NCI-H82 (cell line): ENCODE measurements at regions not wholly inside any gene's neighbourhood (a gene's known extent, or its start where the extent isn't known, plus 50 kb on each side); places are given as distances from the start of the nearest gene placed in this dataset.

Experiments used
- DNase-seq: peaks from one replicate; lab custom pipeline; 2025; lab: John Stamatoyannopoulos, UW

- DNase-seq: no peak
Measured at GRCh38 chr10:56622335-56622973, 261.4 kb upstream of the ZWINT start.

GRCh38 chr10:56606202-56606601 lies 245.1 kb upstream of the ZWINT start:
- no peak for DNase-seq

DNA sequence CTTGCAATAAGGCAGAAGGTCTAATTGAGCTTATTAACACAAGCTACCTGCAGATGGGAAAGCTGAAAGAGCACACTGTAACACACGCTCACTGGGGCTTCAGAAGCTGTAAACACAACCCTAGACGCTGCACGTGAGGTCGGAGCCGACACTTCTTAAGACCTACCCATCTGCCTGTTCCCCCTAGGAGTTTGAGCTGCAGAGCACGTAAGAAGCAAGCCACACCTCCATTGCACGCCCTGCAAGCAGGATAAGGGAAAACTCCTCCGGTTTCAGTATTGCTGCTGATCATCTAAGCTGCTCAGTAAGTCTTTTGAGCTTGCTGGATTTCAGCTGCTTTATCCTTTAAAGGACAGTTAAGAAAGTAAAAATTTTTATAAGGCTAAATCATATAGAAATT lies 244.0 kb upstream of the ZWINT start:
- peak; percentile 84 for DNase-seq

GRCh38 chr10:56604624-56605023 lies 243.6 kb upstream of the ZWINT start:
- DNase-seq: peak; percentile 24

DNA sequence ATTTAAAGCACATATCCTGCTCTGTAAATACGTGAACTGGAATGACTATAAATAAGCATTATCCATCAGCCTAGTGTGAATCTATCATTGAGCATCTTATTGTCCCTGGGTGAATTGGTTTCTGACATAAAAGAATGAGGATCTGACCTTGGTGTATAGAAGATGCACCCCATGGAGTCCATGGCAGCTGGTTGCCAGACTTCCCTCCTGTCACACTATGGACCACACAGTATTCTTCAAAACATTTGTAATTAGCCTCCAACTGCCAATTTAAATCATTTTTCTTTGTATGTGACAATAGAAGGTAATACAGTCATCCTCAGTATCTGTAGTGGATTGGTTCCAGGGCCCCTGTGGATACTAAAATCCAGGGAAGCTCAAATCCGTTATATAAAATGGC lies 238.1 kb upstream of the ZWINT start:
- DNase-seq: no peak

GRCh38 chr10:56596257-56596656 lies 235.2 kb upstream of the ZWINT start:
- DNase-seq: no peak

DNA sequence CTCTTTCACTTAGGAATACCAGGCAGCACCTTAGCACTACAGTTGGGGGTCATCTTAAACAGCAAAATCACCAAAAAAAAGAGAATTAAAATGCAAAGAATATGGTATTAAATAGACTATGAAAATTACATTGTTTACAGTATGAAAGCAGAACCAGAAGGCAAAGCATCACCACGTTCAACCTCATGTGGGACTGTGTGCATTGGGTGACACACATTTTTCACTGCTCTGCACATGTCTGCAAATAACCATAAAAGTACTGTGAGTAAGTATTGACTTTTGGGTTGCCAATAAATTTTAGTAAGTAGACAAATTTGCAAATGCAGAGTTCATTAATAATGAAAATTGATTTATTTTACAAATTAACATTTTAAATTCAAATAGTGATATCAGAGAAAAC lies 232.1 kb upstream of the ZWINT start:
- DNase-seq: no peak

- no peak for DNase-seq
Measured at GRCh38 chr10:56586461-56586891, 225.4 kb upstream of the ZWINT start.

GRCh38 chr10:56585447-56586171 lies 224.6 kb upstream of the ZWINT start:
- DNase-seq: no peak

DNA sequence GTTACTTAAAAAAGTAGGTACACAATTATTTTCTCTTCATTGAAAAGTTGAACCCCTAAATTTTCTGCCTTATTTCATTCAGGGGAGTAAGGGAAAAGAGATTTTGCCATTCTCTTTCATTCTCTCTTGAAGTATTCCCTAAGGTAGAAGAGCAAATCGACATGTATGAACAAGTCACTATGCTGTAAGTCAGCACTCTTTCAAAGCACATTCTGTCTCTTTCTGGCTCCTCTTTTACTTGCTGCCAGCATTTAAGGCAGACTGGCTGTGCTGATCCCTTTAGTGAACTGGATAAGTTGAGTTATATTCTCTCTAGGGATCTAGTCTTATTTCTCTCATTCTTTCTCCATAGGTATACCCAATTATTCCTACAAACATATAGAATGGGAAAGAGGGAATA lies 222.3 kb upstream of the ZWINT start:
- DNase-seq: no peak

DNA sequence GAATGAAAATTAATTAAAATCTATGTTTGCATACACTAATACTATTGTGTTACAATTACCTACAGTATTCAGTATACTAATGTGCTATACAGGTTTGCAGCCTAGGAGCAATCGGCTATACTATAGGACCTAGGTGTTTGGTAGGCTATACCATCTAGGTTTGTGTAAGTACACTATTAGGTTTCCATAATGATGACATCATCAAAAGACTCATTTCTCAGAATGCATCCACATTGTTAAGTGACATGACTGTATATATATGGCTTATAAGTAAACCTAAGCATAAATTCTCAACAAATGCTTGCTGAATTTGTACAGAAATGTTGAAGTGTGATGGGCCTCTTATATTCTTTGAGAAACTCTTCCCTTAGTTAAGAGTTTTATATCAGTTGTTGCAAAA lies 206.5 kb upstream of the ZWINT start:
- DNase-seq: no peak

DNA sequence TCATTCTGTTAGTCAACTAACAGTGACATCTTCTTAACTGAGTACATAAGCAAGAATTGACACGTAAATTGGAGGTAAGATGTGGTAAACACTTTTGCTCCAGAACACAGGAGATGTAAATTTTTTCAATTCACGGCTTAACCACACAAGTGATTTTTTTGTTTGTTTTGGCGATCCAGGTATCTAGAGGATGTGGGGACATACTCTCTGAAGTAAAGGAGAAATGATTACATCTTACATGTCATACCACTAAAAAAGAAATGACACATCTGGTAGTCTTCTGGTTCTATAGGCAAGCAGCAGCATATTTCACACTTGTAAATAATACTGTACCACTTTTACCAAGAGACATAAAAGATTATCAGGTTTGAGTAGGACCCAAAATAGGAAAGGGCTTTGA lies 200.3 kb upstream of the ZWINT start:
- DNase-seq: no peak

- DNase-seq: peak; percentile 40
Measured at GRCh38 chr10:56551037-56551436, 190.0 kb upstream of the ZWINT start.

- DNase-seq: peak; percentile 72
Measured at GRCh38 chr10:56547163-56547562, 186.1 kb upstream of the ZWINT start.

- no peak for DNase-seq
Measured at GRCh38 chr10:56537984-56538383, 176.9 kb upstream of the ZWINT start.

GRCh38 chr10:56522166-56522565 lies 161.1 kb upstream of the ZWINT start:
- DNase-seq: no peak

DNA sequence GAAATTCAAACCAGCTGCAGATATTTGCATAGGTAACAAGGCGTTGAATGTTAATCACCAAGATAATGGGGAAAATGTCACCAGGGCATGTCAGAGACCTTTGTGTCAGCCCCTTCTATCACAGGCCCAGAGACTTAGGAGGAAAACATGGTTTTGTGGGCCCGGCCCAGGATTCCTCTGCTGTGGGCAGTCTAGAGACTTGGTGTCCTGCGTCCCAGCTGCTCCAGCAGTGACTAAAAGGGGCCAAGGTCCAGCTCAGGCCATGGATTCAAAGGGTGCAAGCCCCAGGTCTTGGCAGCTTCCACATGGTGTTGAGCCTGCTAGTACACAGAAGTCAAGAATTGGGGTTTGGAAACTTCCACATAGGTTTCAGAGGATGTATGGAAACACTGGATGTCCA lies 147.5 kb upstream of the ZWINT start:
- DNase-seq: no peak

DNA sequence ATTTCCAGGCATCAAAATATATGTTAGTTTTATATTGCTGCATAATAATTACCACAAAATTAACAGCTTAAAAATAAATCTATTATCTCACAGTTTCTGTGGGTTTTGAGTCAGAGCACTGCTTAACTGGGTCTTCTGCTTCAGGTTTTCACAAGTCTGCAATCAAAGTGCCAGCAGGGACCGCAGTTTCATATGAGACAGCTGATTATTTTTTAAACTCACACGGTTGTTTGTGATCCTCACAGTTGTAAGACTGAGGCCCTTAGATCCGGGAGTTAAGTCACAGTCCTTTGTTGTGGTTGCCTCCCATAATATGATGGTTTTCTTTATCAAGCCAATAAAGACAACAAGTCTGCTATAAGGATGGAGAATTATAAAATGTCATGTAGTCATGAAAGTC lies 146.0 kb upstream of the ZWINT start:
- no peak for DNase-seq

DNA sequence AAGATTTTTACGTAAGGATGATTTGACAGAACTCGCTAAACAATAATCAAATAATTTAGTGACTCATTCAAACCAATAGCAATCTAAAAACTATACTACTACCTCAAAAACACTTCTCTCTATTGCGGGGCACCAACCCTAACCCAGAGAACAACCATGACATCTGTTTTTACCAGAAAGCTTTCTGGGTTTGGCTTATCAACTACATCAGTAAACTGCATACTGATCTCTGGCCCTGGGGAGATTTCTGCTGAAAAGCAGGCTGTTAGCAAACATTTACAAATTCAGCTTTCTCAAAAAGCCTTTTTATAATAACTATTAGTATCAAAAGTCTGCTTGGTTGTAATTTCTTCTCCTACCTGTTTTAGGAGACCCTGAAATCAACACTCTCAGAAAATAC lies 144.5 kb upstream of the ZWINT start:
- DNase-seq: no peak

- DNase-seq: no peak
Measured at GRCh38 chr10:56496186-56496486, 135.1 kb upstream of the ZWINT start.

GRCh38 chr10:56487746-56488145 lies 126.7 kb upstream of the ZWINT start:
- DNase-seq: no peak

DNA sequence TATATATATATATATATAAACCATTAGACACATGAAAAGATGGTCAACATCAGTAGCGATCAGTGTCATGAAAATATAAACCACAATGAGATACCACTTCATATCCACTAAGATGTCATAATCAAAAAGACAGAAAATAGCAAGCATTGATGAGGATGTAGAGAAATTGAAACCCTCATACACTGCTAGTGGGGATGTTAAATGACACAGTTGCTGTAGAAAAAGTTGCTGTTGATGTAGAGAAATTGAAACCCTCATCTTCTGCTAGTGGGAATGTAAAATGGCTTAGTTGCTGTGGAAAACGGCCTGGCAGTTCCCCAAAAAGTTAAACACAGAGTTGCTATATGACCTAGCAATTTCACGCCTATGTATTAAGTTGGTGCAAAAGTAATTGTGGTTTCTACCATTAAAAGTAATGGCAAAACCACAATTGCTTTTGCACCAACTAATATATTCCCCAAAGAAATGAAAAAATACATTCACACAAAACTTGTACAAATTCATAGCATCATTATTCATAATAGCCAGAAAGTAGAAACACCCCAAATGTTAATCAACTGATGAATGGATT lies 120.5 kb upstream of the ZWINT start:
- DNase-seq: no peak

GRCh38 chr10:56472978-56473377 lies 111.9 kb upstream of the ZWINT start:
- DNase-seq: no peak

DNA sequence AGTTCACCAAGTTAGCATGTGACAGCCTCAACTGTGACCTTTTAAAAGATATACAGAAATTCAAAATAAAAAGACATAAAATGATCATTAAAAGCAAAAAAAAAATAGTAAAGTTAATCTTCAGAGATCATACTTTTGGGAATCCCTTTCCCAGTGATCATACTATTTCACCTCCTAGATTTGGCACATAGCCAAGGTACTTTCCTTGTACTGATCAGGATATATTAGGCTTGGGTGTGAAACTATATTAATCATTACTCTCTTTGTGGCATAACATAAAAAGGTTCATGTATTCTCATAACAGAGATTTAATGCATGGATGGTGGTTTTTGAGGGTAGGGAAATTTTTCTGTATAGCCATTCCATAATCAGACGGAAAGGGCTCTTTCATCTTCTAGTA lies 109.6 kb upstream of the ZWINT start:
- DNase-seq: peak; percentile 2
